GM23338 (cell line): ENCODE measurements at regions not wholly inside any gene's neighbourhood (a gene's known extent, or its start where the extent isn't known, plus 50 kb on each side); places are given as distances from the start of the nearest gene placed in this dataset.

Source experiments
- ATAC-seq: fragments of 200-7000 bp; cut with Tn5 transposase; 3 replicates; pipeline ENCODE4 v1.9.1; 2020
- DNase-seq: peaks from one replicate; pipeline ENCODE4 v3.0.0-alpha.2; 2015; ENCODE audit warnings: low spot score
- H2AFZ ChIP-seq: fragments of 200-600 bp; sonication (generic); 2 replicates; pipeline ENCODE4 v1.8.0; 2016; ENCODE audit warnings: antibody characterized with exemption, mild to moderate bottlenecking, moderate library complexity
- H3F3A ChIP-seq: fragments of 200-600 bp; sonication (generic); replicated peaks from 2 replicates; pipeline ENCODE4 v1.8.0; 2017; ENCODE audit warnings: antibody characterized with exemption, mixed run types, low read depth
- H3K27ac ChIP-seq: fragments of 200-600 bp; sonication (generic); 2 replicates; pipeline ENCODE4 v1.6.1; 2016; ENCODE audit warnings: low read depth
- H3K27me3 ChIP-seq: fragments of 200-600 bp; sonication (generic); 2 replicates; pipeline ENCODE4 v1.8.0; 2016; ENCODE audit warnings: mild to moderate bottlenecking, mixed run types, moderate library complexity; ENCODE audit not compliant: insufficient read depth
- H3K36me3 ChIP-seq: fragments of 200-600 bp; sonication (generic); 2 replicates; pipeline ENCODE4 v1.8.0; 2016; ENCODE audit warnings: mild to moderate bottlenecking; ENCODE audit not compliant: insufficient read depth
- H3K4me1 ChIP-seq: fragments of 200-600 bp; sonication (generic); 2 replicates; pipeline ENCODE4 v1.8.0; 2016; ENCODE audit warnings: mild to moderate bottlenecking, moderate library complexity; ENCODE audit not compliant: insufficient read depth
- H3K4me2 ChIP-seq: fragments of 200-600 bp; sonication (generic); 2 replicates; pipeline ENCODE4 v1.7.1; 2017; ENCODE audit warnings: mixed run types
- H3K4me3 ChIP-seq: fragments of 200-600 bp; sonication (generic); 2 replicates; pipeline ENCODE4 v1.6.1; 2016; ENCODE audit warnings: mixed run types
- H3K79me2 ChIP-seq: fragments of 200-600 bp; sonication (generic); replicated peaks from 2 replicates; pipeline ENCODE4 v1.8.0; 2017; ENCODE audit warnings: mild to moderate bottlenecking; ENCODE audit not compliant: insufficient read depth
- H3K9me2 ChIP-seq: fragments of 200-600 bp; sonication (generic); 2 replicates; pipeline ENCODE4 v1.8.0; 2017; ENCODE audit not compliant: insufficient read depth
- H4K20me1 ChIP-seq: fragments of 200-600 bp; sonication (generic); replicated peaks from 2 replicates; pipeline ENCODE4 v1.8.0; 2017; ENCODE audit warnings: mild to moderate bottlenecking; ENCODE audit not compliant: insufficient read depth
- H3K27ac Mint-ChIP-seq: 2 replicates; pipeline ENCODE4 v1.8.0; 2020; ENCODE audit warnings: inconsistent platforms, mild to moderate bottlenecking, moderate library complexity, mixed read lengths
- H3K27me3 Mint-ChIP-seq: 3 replicates; pipeline ENCODE4 v1.8.0; 2022; ENCODE audit warnings: low read depth, mild to moderate bottlenecking, moderate library complexity, mixed read lengths, inconsistent platforms; ENCODE audit not compliant: insufficient read depth, poor library complexity
- H3K36me3 Mint-ChIP-seq: 3 replicates; pipeline ENCODE4 v1.8.0; 2021; ENCODE audit warnings: low read depth, mild to moderate bottlenecking, inconsistent platforms, moderate library complexity, mixed read lengths
- H3K4me1 Mint-ChIP-seq: 3 replicates; pipeline ENCODE4 v1.8.0; 2020; ENCODE audit warnings: mild to moderate bottlenecking, inconsistent platforms, mixed read lengths
- H3K4me3 Mint-ChIP-seq: 3 replicates; pipeline ENCODE4 v1.8.0; 2021; ENCODE audit warnings: moderate library complexity, mild to moderate bottlenecking, inconsistent platforms, mixed read lengths
- H3K9me3 Mint-ChIP-seq: 3 replicates; pipeline ENCODE4 v1.8.0; 2020; ENCODE audit warnings: moderate library complexity, mild to moderate bottlenecking, inconsistent platforms, mixed read lengths
- CREB1 ChIP-seq: fragments of 250-450 bp; sonication (Bioruptor Pico); IDR thresholded peaks from 2 replicates; pipeline ENCODE4 v1.5.0; 2020; ENCODE audit warnings: low read depth, mild to moderate bottlenecking, moderate library complexity
- CTCF ChIP-seq, 2 experiments: fragments of 200-600 bp in 1 of 2; sonication (generic) in 1 of 2; conservative IDR thresholded peaks; 2 replicates each; pipeline versions ENCODE4 v1.5.1 to v1.6.1; 2016 to 2017; ENCODE audit warnings: antibody characterized with exemption in 2 of 2, low read depth in 2 of 2, mild to moderate bottlenecking in 2 of 2, moderate library complexity in 1 of 2
- EZH2 ChIP-seq: fragments of 200-600 bp; sonication (generic); IDR thresholded peaks from one replicate; pipeline ENCODE4 v1.8.0; 2017; ENCODE audit warnings: antibody characterized with exemption, mild to moderate bottlenecking, low read depth; ENCODE audit not compliant: unreplicated experiment
- EZH2phosphoT487 ChIP-seq: fragments of 200-600 bp; sonication (generic); IDR thresholded peaks from one replicate; pipeline ENCODE4 v1.8.1; 2018; ENCODE audit warnings: antibody characterized with exemption; ENCODE audit not compliant: unreplicated experiment
- JUNB ChIP-seq: IDR thresholded peaks from one replicate; pipeline ENCODE4 v1.6.1; 2016; ENCODE audit warnings: antibody characterized with exemption; ENCODE audit not compliant: unreplicated experiment
- REST ChIP-seq: IDR thresholded peaks from one replicate; pipeline ENCODE4 v1.6.1; 2018; ENCODE audit warnings: antibody characterized with exemption; ENCODE audit not compliant: unreplicated experiment
- STAT1 ChIP-seq: IDR thresholded peaks from one replicate; pipeline ENCODE4 v1.6.1; 2016; ENCODE audit warnings: antibody characterized with exemption; ENCODE audit not compliant: unreplicated experiment

GRCh38 chr4:173991316-173991715 is 292.2 kb downstream of the FBXO8 start (continued):
- TF ChIP-seq REST = no peak
- TF ChIP-seq CREB1 (CRISPR knock-in tag) = no peak
- TF ChIP-seq CTCF (conservative IDR thresholded peaks at IDR 0.05; ENCODE audit: low read depth in 2 of 2) = no peak
- TF ChIP-seq EZH2 = no peak
- no peak for TF ChIP-seq STAT1
- no peak for TF ChIP-seq EZH2phosphoT487
- no peak for TF ChIP-seq JUNB

- Histone ChIP-seq H3K4me3 (no peak overlapping the region), H3K27me3 (no peaks in the 10 kb centered on the region), H2AFZ (no peak overlapping the region), H3K4me1 (no peaks in the 10 kb centered on the region), H3K36me3 (no peaks in the 10 kb centered on the region), H4K20me1 (no peaks in the 10 kb centered on the region), H3K9me2 (no peaks in the 10 kb centered on the region), H3F3A (no peaks in the 10 kb centered on the region), H3K79me2 (no peaks in the 10 kb centered on the region), H3K4me2 (no peak overlapping the region), H3K27ac (no peak overlapping the region)
- Mint-ChIP-seq H3K4me1 (no peaks in the 10 kb centered on the region), H3K36me3 (no peaks in the 10 kb centered on the region), H3K27ac (no peak overlapping the region), H3K4me3 (no peak overlapping the region), H3K9me3 (no peaks in the 10 kb centered on the region), H3K27me3 (no peaks in the 10 kb centered on the region)
- ATAC-seq (peak; percentile 83), DNase-seq (peak; percentile 38)
- TF ChIP-seq CTCF (conservative IDR thresholded peaks at IDR 0.05; ENCODE audit: low read depth in 2 of 2) (0 out of 4 replicates have a peak, but pooled peaks of 1 of the 2 experiments have one; percentile 2), REST (no peak)
Observed at GRCh38 chr4:173990869-173991210, 292.6 kb downstream of the FBXO8 start.
